ENCODE measurements at regions not wholly inside any gene's neighbourhood (a gene's known extent, or its start where the extent isn't known, plus 50 kb on each side); places are given as distances from the start of the nearest gene placed in this dataset.
A peak's percentile ranks its signal among the peaks of the same experiment; 100 is the strongest.

DNA sequence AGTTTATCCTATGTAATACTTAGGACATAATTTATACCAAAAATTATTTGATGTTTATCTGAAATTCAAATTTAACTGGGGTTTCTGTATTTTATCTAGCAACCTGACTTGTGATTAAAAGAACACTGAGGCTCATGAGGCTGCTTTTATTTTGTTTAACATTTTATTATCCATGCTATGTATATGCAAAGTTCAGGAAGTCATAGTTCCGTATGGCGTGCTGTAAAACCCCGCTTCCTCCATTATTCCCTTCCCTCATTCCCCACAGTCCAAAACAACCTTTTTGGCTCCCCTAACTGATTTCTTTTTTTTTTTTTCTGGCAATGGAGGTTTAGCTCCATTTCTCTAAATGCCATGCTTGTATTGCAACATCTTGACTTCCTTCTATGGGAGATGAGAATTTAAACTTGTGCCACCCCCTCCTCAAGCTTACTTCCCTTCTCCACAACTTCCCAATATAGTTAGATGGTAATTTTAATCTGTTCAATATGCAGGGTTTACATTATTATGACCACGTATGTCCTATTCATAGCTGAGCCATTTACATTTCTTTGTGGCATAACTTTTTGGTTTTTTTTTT, 138.0 kb upstream of the DNAH14 start:
- no peak for ATAC-seq (replicated peaks in 6 of 8)
- Histone ChIP-seq H3K4me3 (no peak overlapping the region), H3K27ac (no peak overlapping the region), H3K4me1 (replicated peaks in 1 of 2) (no peaks in the 10 kb centered on the region)
- in situ Hi-C loops (cut with MboI; ENCODE audit: low pct_unique_long_range_greater_than_20kb in 2 of 9, low sequenced_read_pairs in 9 of 9, unreplicated experiment in 9 of 9), result no loop called here
- WGBS, 10 experiments, result 62 to 95% (median 87%) methylated on average over 2 to 4 of the region's 4 CpGs

GRCh38 chr1:224795591-224795990, 133.9 kb upstream of the DNAH14 start:
- 14 to 100% (median 33%) methylated on average over 1 to 2 of the region's 2 CpGs; no CpG with 5 or more reads in 5 of the 10 experiments for WGBS, 10 experiments
- Histone ChIP-seq H3K4me1 (replicated peaks in 1 of 2) (no peaks in the 10 kb centered on the region), H3K27ac (no peak overlapping the region), H3K4me3 (no peak overlapping the region)
- ATAC-seq (replicated peaks in 6 of 8), result no peak
- in situ Hi-C loops (cut with MboI; ENCODE audit: low pct_unique_long_range_greater_than_20kb in 2 of 9, low sequenced_read_pairs in 9 of 9, unreplicated experiment in 9 of 9), result no loop called here

DNA sequence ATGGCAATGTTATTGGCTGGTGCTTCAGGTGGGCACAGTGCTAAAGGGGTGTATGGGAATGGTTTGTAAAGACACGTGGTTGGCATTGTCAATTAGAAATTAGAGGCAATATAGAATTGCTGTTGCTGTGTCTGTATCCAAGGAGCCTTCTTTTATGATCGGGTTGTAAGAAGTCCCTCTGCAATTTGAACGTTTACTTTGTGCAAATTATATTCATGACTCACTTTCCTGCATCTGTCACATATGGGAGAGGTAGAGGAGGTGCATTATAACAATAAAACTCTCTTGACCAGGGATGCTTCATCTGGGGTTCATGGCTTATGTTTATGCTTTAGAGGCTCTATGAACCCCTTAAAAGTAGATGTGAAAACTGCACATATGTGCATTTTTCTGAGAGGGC, 130.4 kb upstream of the DNAH14 start:
- ATAC-seq (replicated peaks in 6 of 8), result no peak
- Histone ChIP-seq H3K27ac (no peak overlapping the region), H3K4me1 (replicated peaks in 1 of 2) (no peaks in the 10 kb centered on the region), H3K4me3 (no peak overlapping the region)
- in situ Hi-C loops (cut with MboI; ENCODE audit: low pct_unique_long_range_greater_than_20kb in 2 of 9, low sequenced_read_pairs in 9 of 9, unreplicated experiment in 9 of 9), result no loop called here
- WGBS, 10 experiments, result 33 to 85% (median 72%) methylated on average over 1 to 3 of the region's 3 CpGs; no CpG with 5 or more reads in 1 of the 10 experiments

DNA sequence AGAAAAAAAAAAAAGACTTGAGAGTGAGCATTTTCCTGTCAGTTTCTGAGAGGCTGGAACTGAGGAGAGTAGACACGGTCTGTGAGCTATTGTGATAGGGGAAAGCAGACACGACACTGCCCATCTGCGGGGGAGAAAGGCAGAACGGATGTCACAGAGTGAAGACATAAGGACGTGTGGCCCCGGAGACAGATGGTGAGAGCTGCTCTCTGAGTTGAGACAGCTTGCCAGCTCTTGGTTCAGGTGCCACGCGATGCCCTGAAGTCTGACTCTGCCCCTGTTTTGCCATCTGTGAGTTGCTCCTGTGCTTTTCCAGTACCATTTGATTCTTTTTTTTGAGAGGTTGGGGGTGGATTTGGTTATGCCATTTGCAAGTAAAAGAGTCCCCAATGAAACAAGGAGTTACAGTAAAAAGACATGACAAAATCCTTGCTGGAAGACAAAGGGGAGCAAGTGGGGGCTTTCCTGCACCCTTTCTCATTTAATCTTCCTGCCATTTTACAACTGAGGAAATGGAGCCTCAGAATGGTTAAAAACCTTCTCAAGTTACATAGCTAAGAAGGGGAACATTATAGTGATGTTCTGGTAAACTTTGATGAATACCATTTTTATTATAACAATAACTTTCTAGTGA, 128.9 kb upstream of the DNAH14 start:
- Histone ChIP-seq H3K4me3 (no peak overlapping the region), H3K27ac (no peak overlapping the region), H3K4me1 (replicated peaks in 1 of 2) (no peaks in the 10 kb centered on the region)
- peak in 1 of 8 experiments; percentile 33 for ATAC-seq (replicated peaks in 6 of 8)
- in situ Hi-C loops (cut with MboI; ENCODE audit: low pct_unique_long_range_greater_than_20kb in 2 of 9, low sequenced_read_pairs in 9 of 9, unreplicated experiment in 9 of 9), result no loop called here
- 16 to 75% (median 43%) methylated on average over 2 to 8 of the region's 8 CpGs; no CpG with 5 or more reads in 3 of the 10 experiments for WGBS, 10 experiments

DNA sequence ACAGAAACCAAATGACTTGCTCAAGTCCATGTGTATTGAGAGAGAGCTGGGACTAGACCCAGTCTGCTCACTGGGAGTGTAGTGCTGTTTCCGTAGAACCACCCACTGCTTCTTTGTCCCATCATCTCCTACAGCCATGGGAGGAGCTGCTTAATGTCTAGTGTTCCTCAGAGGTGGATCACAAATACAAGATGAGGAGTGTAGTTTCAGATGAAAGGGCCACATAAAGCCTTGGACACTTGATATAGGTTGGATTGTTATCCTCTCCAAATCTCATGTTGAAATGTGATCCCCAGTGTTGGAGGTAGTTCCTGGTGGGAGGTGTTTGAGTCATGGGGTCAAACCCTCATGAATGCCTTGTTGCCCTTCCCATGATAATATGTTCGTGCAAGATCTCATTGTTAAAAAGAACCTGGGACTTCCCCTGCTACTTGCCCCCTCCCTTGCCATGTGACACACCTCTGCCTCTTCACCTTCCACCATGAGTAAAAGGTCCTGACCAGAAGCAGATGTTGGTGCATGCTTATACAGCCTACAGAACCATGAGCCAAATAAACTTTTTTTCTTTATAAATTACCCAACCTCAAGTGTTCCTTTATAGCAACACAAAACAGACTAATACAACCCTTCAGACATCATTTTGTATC, 127.5 kb upstream of the DNAH14 start:
- no peak for ATAC-seq (replicated peaks in 6 of 8)
- Histone ChIP-seq H3K4me1 (replicated peaks in 1 of 2) (no peaks in the 10 kb centered on the region), H3K27ac (no peak overlapping the region), H3K4me3 (no peak overlapping the region)
- in situ Hi-C loops (cut with MboI; ENCODE audit: low pct_unique_long_range_greater_than_20kb in 2 of 9, low sequenced_read_pairs in 9 of 9, unreplicated experiment in 9 of 9), result no loop called here
- WGBS, 10 experiments, result 57 to 89% (median 67%) methylated on average over 1 to 2 of the region's 2 CpGs; no CpG with 5 or more reads in 2 of the 10 experiments

- in situ Hi-C loops (cut with MboI; ENCODE audit: low pct_unique_long_range_greater_than_20kb in 2 of 9, low sequenced_read_pairs in 9 of 9, unreplicated experiment in 9 of 9), result no loop called here
- no peak for ATAC-seq (replicated peaks in 6 of 8)
- no peak overlapping the region for H3K27ac ChIP-seq
- H3K4me1 ChIP-seq (replicated peaks in 1 of 2), result no peaks in the 10 kb centered on the region
- 50 to 100% (median 83%) methylated on average over 1 to 3 of the region's 3 CpGs for WGBS, 10 experiments
- H3K4me3 ChIP-seq, result no peak overlapping the region
Observed at GRCh38 chr1:224802617-224803016, 126.9 kb upstream of the DNAH14 start.

DNA sequence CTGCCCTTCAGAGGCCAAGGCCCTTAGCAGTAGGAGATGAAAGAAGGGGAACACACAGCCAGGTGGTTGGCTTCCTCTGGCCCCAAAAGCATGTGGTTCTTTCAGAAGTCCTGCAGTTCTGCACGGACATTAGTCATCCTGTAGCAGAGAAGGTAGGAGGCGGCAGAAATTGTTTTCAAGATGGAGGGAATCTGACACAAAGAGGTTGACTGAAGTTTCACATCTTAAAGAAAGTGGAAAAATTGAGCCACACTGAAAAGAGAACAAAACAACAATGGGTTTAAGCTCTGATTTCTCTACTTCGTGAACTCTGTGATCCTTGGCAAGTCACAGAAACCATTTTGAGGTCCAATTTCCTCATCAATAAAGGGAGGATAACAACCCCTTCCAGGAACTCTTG, 125.3 kb upstream of the DNAH14 start:
- no peak overlapping the region for H3K27ac ChIP-seq
- 61 to 96% (median 84%) methylated on average over 2 to 3 of the region's 3 CpGs; no CpG with 5 or more reads in 1 of the 10 experiments for WGBS, 10 experiments
- H3K4me3 ChIP-seq, result no peak overlapping the region
- ATAC-seq (replicated peaks in 6 of 8), result no peak
- no peaks in the 10 kb centered on the region for H3K4me1 ChIP-seq (replicated peaks in 1 of 2)
- in situ Hi-C loops (cut with MboI; ENCODE audit: low pct_unique_long_range_greater_than_20kb in 2 of 9, low sequenced_read_pairs in 9 of 9, unreplicated experiment in 9 of 9), result no loop called here

DNA sequence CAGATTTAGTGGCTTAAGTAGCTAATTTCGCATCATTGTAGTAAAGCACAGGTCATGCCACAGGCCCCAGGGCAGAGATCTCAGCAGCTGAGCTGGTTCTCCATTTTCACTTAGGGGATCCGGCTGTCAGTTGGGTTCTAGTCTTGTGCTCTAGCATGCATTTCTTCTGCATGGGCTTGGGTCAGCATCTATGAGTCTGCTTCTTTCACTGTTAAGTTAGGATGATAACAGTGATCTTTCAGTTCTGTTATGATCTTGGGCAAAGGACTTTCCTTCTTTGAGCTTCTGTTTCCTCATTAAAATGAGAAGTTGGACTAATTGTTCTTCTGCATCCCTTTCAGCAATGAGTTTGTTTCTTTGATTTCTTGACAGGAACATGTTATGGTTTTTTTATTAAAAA, 123.6 kb upstream of the DNAH14 start:
- no peak for ATAC-seq (replicated peaks in 6 of 8)
- Histone ChIP-seq H3K4me1 (replicated peaks in 1 of 2) (no peaks in the 10 kb centered on the region), H3K27ac (no peak overlapping the region), H3K4me3 (no peak overlapping the region)
- 50 to 100% (median 88%) methylated on average over 1 to 2 of the region's 2 CpGs; no CpG with 5 or more reads in 1 of the 10 experiments for WGBS, 10 experiments
- in situ Hi-C loops (cut with MboI; ENCODE audit: low pct_unique_long_range_greater_than_20kb in 2 of 9, low sequenced_read_pairs in 9 of 9, unreplicated experiment in 9 of 9), result no loop called here

DNA sequence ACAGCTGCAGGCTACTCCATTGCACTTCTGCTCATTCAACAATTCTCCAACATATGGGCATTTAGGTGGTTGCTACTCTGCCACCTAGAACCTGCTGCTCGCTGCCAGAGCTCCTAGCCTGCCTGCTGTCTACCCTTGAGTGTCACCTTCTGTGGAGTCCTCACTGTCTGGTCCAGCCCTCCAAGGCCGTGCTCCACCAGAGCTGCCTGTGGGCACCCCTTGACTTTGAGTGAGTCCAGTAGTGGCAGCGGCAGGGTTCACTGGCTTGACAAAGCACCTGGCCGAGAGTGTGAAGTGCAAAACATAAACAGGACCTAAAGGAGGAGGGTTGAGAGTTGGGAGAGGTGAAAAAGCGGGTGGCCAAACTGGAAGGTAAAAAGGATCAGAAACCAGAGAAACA, 120.3 kb upstream of the DNAH14 start:
- 0 to 91% (median 83%) methylated on average over 1 to 5 of the region's 5 CpGs; no CpG with 5 or more reads in 1 of the 10 experiments for WGBS, 10 experiments

DNA sequence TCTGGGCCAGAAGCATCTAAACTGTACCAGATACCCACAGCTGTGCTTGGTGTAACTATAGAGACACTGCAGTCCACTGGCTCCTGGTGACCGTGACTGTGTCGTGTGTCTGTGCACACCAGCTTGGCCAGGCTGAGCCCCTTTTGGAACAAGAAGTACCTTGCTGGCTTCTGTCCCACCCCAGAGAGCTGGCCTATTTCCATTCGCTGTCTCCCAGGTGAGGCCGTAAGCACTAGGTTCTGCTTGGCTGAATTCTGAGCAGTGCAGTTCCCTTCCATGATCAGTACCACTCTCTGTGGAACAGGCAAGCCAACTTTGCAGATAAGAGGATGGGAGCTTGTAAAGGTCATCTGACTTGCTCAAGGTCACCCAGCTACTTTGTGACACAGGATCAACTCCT, 119.9 kb upstream of the DNAH14 start:
- no peak overlapping the region for H3K27ac ChIP-seq
- no peaks in the 10 kb centered on the region for H3K4me1 ChIP-seq (replicated peaks in 1 of 2)
- in situ Hi-C loops (cut with MboI; ENCODE audit: low pct_unique_long_range_greater_than_20kb in 2 of 9, low sequenced_read_pairs in 9 of 9, unreplicated experiment in 9 of 9), result no loop called here
- no peak for ATAC-seq (replicated peaks in 6 of 8)
- no peak overlapping the region for H3K4me3 ChIP-seq
- 76 to 100% (median 97%) methylated on average over 1 to 4 of the region's 4 CpGs; no CpG with 5 or more reads in 1 of the 10 experiments for WGBS, 10 experiments

More for the DNA sequence above, 120.3 kb upstream of the DNAH14 start:
- Histone ChIP-seq H3K4me1 (replicated peaks in 1 of 2) (no peaks in the 10 kb centered on the region), H3K4me3 (no peak overlapping the region), H3K27ac (no peak overlapping the region)
- in situ Hi-C loops (cut with MboI; ENCODE audit: low pct_unique_long_range_greater_than_20kb in 2 of 9, low sequenced_read_pairs in 9 of 9, unreplicated experiment in 9 of 9), result no loop called here
- ATAC-seq (replicated peaks in 6 of 8), result no peak

DNA sequence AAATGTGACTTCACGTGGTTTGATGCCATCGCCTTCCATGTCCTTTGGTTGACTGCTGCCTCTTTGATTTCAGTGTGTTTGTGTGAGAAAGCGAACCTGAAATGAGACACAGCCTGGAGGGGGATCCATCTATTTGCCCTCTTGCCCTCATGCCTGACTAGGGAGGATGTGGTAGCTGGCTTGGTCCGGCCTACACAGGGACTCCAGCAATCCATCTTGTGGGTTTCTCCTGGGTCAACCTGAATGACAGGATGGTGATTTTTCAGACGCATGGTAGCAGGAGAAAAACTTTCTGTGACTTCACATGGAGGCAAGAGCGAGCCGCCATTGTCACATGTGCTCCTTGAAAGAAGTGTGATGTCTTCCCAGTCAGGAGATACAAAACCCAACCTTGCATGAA, 117.9 kb upstream of the DNAH14 start:
- no peak overlapping the region for H3K27ac ChIP-seq
- H3K4me1 ChIP-seq (replicated peaks in 1 of 2), result no peaks in the 10 kb centered on the region
- in situ Hi-C loops (cut with MboI; ENCODE audit: low pct_unique_long_range_greater_than_20kb in 2 of 9, low sequenced_read_pairs in 9 of 9, unreplicated experiment in 9 of 9), result no loop called here
- WGBS, 10 experiments, result 73 to 100% (median 80%) methylated on average over 2 to 6 of the region's 7 CpGs; no CpG with 5 or more reads in 3 of the 10 experiments
- peak in 3 of 8 experiments; percentile 45 to 72 (median 52) for ATAC-seq (replicated peaks in 6 of 8)
- no peak overlapping the region for H3K4me3 ChIP-seq

GRCh38 chr1:224815647-224816046, 113.8 kb upstream of the DNAH14 start:
- WGBS, 10 experiments, result 20 to 100% (median 67%) methylated on average over 1 to 2 of the region's 2 CpGs; no CpG with 5 or more reads in 2 of the 10 experiments
- Histone ChIP-seq H3K27ac (no peak overlapping the region), H3K4me3 (no peak overlapping the region), H3K4me1 (replicated peaks in 1 of 2) (no peaks in the 10 kb centered on the region)
- ATAC-seq (replicated peaks in 6 of 8), result no peak
- in situ Hi-C loops (cut with MboI; ENCODE audit: low pct_unique_long_range_greater_than_20kb in 2 of 9, low sequenced_read_pairs in 9 of 9, unreplicated experiment in 9 of 9), result no loop called here

- H3K27ac ChIP-seq, result no peak overlapping the region
- no peak overlapping the region for H3K4me3 ChIP-seq
- in situ Hi-C loops (cut with MboI; ENCODE audit: low pct_unique_long_range_greater_than_20kb in 2 of 9, low sequenced_read_pairs in 9 of 9, unreplicated experiment in 9 of 9), result no loop called here
- ATAC-seq (replicated peaks in 6 of 8), result no peak
- no peaks in the 10 kb centered on the region for H3K4me1 ChIP-seq (replicated peaks in 1 of 2)
Observed at GRCh38 chr1:224816062-224816461, 113.4 kb upstream of the DNAH14 start.

Data from motor neuron (in vitro differentiated cells).